Lung (tissue), 11 donors: ENCODE measurements at regions not wholly inside any gene's neighbourhood (a gene's known extent, or its start where the extent isn't known, plus 50 kb on each side); places are given as distances from the start of the nearest gene placed in this dataset.

Source experiments
- ATAC-seq: fragments of 200-7000 bp; cut with Tn5 transposase; one replicate; pipeline ENCODE4 v1.9.1; 2020; ENCODE audit warnings: moderate number of reproducible peaks; ENCODE audit not compliant: insufficient read depth, low FRiP score
- DNase-seq, 3 donors: peaks; one replicate each; pipeline ENCODE4 v3.0.0-alpha.2; 2013 to 2017
- H3K27ac ChIP-seq, 2 donors: one replicate each; pipeline ENCODE4 v1.5.1; 2013; ENCODE audit warnings: mild to moderate bottlenecking in 2 of 2, moderate library complexity in 2 of 2, control low read depth in 1 of 2, inconsistent platforms in 1 of 2, low read depth in 1 of 2, low read length in 1 of 2
- H3K27me3 ChIP-seq, 3 donors: one replicate each; pipeline ENCODE4 v1.5.1; 2013; ENCODE audit warnings: low read length in 2 of 3; ENCODE audit not compliant: control insufficient read depth in 3 of 3, insufficient read depth in 3 of 3
- H3K36me3 ChIP-seq, 4 donors: one replicate each; pipeline ENCODE4 v1.5.1; 2013; ENCODE audit warnings: low read length in 4 of 4, mild to moderate bottlenecking in 1 of 4, moderate library complexity in 1 of 4; ENCODE audit not compliant: control insufficient read depth in 4 of 4, insufficient read depth in 4 of 4
- H3K4me1 ChIP-seq, 5 donors: one replicate each; pipeline ENCODE4 v1.5.1; 2013; ENCODE audit warnings: low read length in 5 of 5, mild to moderate bottlenecking in 2 of 5, moderate library complexity in 1 of 5; ENCODE audit not compliant: control insufficient read depth in 5 of 5, insufficient read depth in 5 of 5
- H3K4me3 ChIP-seq: one replicate; pipeline ENCODE4 v1.5.1; 2013; ENCODE audit warnings: mild to moderate bottlenecking, control low read depth, moderate library complexity
- H3K9ac ChIP-seq, 2 donors: one replicate each; pipeline ENCODE4 v1.5.1; 2013; ENCODE audit warnings: low read length in 2 of 2, control low read depth in 1 of 2; ENCODE audit not compliant: insufficient read depth in 1 of 2
- H3K9me3 ChIP-seq, 4 donors: one replicate each; pipeline ENCODE4 v1.5.1; 2013; ENCODE audit warnings: low read length in 3 of 4, mild to moderate bottlenecking in 1 of 4, moderate library complexity in 1 of 4; ENCODE audit not compliant: control insufficient read depth in 4 of 4, insufficient read depth in 3 of 4
- WGBS, 2 donors: extraction: QIAGEN DNeasy Blood & Tissue Kit; methylation state at CpG; one replicate each; pipeline ENCODE4 v1.1.7; 2013; 5-methylcytosine and 5-hydroxymethylcytosine counted together
- TF ChIP-seq, protein P1 (sequence below): IDR thresholded peaks from 2 replicates; pipeline ENCODE4 v1.5.1; 2012; ENCODE audit warnings: mild to moderate bottlenecking; ENCODE audit errors: control extremely low read depth, extremely low read depth
- donor health status: control.
- donor health status: control.
- donor health status: Bipolar disorder and iron deficiency.
- donor health status: healthy.
- donor health status: DM: yes; HTN: yes; CAD: no.

DNA sequence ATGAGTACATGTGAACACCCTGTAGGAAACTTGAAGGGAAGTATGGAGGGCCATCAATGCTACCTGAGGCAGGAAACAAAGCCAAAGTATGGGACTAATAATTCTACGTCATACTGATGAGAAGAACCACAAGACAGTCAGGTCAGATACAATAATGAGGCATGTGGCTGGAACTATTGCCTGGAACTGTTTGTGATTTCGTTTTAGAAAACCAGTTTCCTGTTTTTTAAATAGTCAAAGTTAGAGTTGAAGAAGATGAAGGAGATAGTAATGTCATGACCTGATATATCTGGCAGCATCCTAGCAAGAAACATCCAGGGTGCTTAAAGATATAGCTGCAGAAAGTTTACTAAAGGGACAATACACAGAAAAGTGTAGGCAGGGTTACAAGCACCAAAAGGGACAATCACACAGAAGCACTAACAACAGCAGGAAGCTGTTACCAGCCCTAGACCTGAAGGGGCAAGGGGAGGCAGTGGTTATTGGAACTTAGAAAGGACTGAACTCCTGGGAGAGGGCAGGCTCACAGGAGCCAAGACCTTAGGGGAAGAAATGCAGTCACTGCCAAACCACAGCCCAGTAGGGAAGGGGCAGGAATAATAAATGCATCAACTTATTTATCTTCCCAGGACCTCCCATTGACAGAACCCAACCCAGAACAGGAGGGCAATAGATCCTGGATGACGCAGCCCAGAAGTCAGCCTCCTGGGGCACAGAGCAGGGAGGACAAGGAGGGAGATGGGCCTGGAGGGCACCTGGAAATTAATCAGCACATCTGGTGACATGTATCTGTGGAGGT, 302.1 kb upstream of the STT3B start:
- no peak overlapping the region for H3K9ac ChIP-seq
- peaks cover 0 to 2% (median 0%) of the 10 kb centered on the region in 5 donors for H3K4me1 ChIP-seq
- no peaks in the 10 kb centered on the region for H3K9me3 ChIP-seq
- H3K27me3 ChIP-seq: no peaks in the 10 kb centered on the region
- ATAC-seq: no peak
- H3K4me3 ChIP-seq: no peak overlapping the region
- no peak for DNase-seq
- TF ChIP-seq, protein P1, sequence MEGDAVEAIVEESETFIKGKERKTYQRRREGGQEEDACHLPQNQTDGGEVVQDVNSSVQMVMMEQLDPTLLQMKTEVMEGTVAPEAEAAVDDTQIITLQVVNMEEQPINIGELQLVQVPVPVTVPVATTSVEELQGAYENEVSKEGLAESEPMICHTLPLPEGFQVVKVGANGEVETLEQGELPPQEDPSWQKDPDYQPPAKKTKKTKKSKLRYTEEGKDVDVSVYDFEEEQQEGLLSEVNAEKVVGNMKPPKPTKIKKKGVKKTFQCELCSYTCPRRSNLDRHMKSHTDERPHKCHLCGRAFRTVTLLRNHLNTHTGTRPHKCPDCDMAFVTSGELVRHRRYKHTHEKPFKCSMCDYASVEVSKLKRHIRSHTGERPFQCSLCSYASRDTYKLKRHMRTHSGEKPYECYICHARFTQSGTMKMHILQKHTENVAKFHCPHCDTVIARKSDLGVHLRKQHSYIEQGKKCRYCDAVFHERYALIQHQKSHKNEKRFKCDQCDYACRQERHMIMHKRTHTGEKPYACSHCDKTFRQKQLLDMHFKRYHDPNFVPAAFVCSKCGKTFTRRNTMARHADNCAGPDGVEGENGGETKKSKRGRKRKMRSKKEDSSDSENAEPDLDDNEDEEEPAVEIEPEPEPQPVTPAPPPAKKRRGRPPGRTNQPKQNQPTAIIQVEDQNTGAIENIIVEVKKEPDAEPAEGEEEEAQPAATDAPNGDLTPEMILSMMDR: no peak
- H3K36me3 ChIP-seq: no peaks in the 10 kb centered on the region
- H3K27ac ChIP-seq: no peak overlapping the region
- WGBS, 2 donors: 49 to 61% methylated on average over 3 of the region's 3 CpGs

DNA sequence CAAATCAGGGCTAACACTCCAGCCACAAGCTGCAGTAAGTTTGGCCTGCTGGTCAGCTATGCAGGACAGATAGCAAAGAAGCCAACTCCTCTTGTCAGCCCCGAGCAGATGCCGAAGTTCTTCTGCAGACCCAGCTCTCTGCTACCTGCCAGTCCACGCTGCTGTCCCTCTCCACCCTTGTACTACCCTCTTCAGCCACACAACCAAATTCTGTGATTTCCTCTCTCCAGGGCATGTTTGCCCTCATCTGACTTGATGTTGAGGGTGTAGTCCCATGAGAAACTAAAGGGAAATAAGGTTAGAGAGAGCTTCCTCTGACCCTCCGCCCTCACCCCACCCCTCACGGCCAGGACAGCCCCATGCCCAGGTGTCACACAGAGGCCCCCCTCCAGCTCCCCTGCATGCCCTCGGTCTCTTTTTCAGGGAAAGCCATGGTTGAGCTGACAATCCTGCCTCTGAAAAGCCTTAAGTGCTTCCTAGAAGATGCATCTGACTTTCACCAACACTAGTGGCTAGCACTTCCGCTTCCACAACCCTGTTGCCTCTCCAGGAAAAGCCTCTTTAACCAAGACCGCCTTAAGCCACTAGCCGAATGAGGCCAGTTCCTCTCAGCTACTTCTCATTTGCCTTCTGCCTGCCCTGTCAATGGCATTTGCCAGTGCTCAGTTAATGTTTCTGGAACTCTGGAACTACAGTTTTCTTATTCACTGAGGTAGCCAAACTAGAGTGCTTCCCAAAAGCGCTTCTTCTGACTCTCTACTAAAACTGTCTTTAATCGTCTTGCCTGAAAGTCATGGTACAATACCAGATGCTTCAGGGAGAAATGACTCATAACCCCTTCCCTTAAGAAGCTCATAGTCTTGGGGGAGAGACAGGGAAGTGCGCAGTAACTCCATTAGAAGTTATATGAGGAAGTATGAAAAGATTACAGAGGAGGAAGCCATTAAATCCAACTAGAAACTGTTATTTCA, 300.4 kb upstream of the STT3B start:
- H3K9ac ChIP-seq: no peak overlapping the region
- H3K4me3 ChIP-seq: no peak overlapping the region
- ATAC-seq: peak; percentile 69
- H3K9me3 ChIP-seq: no peaks in the 10 kb centered on the region
- WGBS, 2 donors: 51 to 76% methylated on average over 12 of the region's 12 CpGs
- peaks cover 0 to 2% (median 0%) of the 10 kb centered on the region in 5 donors for H3K4me1 ChIP-seq
- no peaks in the 10 kb centered on the region for H3K27me3 ChIP-seq
- TF ChIP-seq, protein P1: no peak
- no peaks in the 10 kb centered on the region for H3K36me3 ChIP-seq
- no peak for DNase-seq
- H3K27ac ChIP-seq: peak overlapping the region in 1 of 2 donors; percentile 44

DNA sequence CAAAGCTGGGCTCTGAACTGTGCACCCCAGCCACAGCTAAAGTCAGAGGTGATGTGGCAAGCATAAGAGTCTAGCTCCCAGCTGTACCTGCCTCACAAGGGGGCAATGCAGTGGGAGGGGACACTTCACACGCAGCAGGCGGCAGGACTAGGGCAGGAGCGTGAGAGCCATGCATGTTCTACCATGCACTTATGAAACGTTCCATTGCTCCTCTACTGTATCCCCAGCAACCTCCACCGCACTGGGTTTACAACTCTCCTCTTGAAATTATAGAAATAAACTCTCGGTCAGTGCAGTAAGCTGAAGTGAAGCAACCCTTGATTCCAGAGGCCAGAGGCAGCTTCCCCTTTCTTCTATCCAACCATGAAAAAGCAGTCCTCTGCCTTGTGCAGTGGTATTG, 298.6 kb upstream of the STT3B start:
- peak overlapping the region in 1 of 2 donors; percentile 64 for H3K27ac ChIP-seq
- no peak for ATAC-seq

More for the DNA sequence above, 298.6 kb upstream of the STT3B start:
- peaks cover 0 to 2% (median 0%) of the 10 kb centered on the region in 5 donors for H3K4me1 ChIP-seq
- no peaks in the 10 kb centered on the region for H3K36me3 ChIP-seq
- H3K9me3 ChIP-seq: no peaks in the 10 kb centered on the region
- no peak for DNase-seq
- H3K4me3 ChIP-seq: no peak overlapping the region
- no peak overlapping the region for H3K9ac ChIP-seq
- TF ChIP-seq, protein P1: no peak
- H3K27me3 ChIP-seq: no peaks in the 10 kb centered on the region
- WGBS, 2 donors: 31 to 66% methylated on average over 6 of the region's 6 CpGs
